Central memory CD8-positive, alpha-beta T cell (primary cell): ENCODE measurements at regions not wholly inside any gene's neighbourhood (a gene's known extent, or its start where the extent isn't known, plus 50 kb on each side); places are given as distances from the start of the nearest gene placed in this dataset.

Experiments
- ATAC-seq: fragments of 150-1000 bp; cut with Tn5 transposase; replicated peaks from 2 replicates; pipeline ENCODE4 v1.10.0; 2022; ENCODE audit warnings: mild to moderate bottlenecking, moderate FRiP score, moderate number of reproducible peaks; ENCODE audit not compliant: poor library complexity, severe bottlenecking; ENCODE audit errors: extremely low read depth
- DNase-seq, 2 donors: peaks; one replicate each; pipeline ENCODE4 v3.0.0; 2021; ENCODE audit warnings: low spot score in 2 of 2
- H3K27ac Mint-ChIP-seq: one replicate; pipeline ENCODE4 v1.8.0; 2022; ENCODE audit warnings: low read depth, mild to moderate bottlenecking, moderate library complexity, mixed read lengths
- H3K27me3 Mint-ChIP-seq: one replicate; pipeline ENCODE4 v1.8.0; 2022; ENCODE audit warnings: mixed read lengths
- H3K36me3 Mint-ChIP-seq: one replicate; pipeline ENCODE4 v1.8.0; 2022; ENCODE audit warnings: mild to moderate bottlenecking, moderate library complexity, mixed read lengths; ENCODE audit not compliant: insufficient read depth
- H3K4me1 Mint-ChIP-seq: one replicate; pipeline ENCODE4 v1.8.0; 2022; ENCODE audit warnings: mixed read lengths
- H3K4me3 Mint-ChIP-seq: one replicate; pipeline ENCODE4 v1.8.0; 2022; ENCODE audit warnings: mild to moderate bottlenecking, moderate library complexity, mixed read lengths
- H3K9me3 Mint-ChIP-seq: one replicate; pipeline ENCODE4 v1.8.0; 2022; ENCODE audit warnings: mixed read lengths

DNA sequence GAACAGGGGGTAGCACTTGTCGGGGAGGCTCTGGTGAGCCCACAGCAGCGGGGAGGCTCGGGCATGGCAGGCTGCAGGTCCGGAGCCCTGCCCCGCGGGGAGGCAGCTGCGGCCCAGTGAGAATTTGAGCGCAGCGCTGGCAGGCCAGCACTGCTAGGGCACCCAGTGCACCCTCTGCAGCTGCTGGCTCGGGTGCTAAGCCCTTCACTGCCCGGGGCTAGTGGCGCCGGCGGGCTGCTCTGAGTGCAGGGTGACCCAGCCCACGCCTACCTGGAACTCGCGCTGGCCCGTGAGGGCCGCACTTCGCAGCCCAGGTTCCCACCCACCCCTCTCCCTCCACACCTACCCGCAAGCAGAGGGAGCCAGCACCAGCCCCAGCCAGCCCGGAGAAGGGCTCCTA, 151.0 kb downstream of the NXNL2 start:
- no peaks in the 10 kb centered on the region for H3K9me3 Mint-ChIP-seq
- H3K4me3 Mint-ChIP-seq, result no peak overlapping the region
- no peaks in the 10 kb centered on the region for H3K4me1 Mint-ChIP-seq
- ATAC-seq (no peak), DNase-seq (no peak)
- H3K27me3 Mint-ChIP-seq, result no peaks in the 10 kb centered on the region
- no peaks in the 10 kb centered on the region for H3K36me3 Mint-ChIP-seq
- H3K27ac Mint-ChIP-seq, result no peak overlapping the region

DNA sequence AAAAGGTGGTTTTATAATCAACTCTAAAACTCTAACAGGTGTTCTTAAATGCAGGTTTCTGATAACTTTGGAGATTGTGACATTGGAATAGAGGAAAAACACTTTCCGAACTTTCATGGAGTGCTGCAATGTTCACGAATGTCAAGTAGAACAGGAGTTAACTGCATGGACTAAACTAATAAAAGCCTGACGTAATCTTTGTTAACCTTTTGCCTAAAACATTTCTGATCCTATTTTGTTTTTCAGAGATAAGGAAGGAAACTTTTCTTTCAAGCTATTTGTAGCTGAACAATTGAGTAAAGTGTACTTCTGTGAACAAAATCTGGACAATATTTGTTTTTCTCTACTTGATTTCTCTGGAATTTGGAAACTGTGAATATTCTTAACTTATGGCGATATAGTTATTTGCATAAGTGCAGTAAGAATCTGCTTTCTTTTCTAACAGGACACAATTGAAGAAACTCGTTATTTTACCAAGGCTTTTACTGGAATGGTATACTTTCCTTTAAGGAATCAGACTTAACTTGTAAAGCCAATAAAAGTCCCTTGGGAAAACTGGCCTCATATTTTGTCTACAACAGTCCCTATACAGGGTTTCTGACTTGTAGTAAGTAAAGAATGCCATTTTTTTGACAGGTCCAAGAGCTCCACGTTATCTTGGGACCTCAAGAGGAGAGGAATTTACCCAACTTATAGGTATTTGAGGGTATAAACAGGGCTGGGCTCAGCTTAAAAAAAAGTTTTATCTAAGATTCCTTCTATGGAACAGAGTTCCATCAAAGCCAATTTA, 154.7 kb downstream of the NXNL2 start:
- ATAC-seq, result no peak
- Mint-ChIP-seq H3K4me1 (no peaks in the 10 kb centered on the region), H3K27me3 (peaks cover 15% of the 10 kb centered on the region)

DNA sequence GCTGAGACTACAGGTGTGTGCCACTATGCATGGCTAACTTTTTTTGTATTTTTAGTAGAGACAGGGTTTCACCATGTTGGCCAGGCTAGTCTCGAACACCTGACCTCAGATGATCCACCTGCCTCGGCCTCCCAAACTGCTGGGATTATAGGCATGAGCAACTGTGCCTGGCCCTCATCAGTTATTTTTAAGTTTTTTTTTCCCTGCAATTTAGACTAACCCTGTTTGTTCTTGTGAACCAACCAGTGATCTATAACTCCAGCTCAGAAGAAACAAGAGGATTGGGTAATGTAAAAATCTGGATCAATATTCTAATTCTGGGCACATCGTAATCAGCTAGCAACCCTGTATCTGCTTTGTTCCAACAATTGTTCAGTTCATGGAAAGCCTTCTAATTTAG, 155.7 kb downstream of the NXNL2 start:
- Mint-ChIP-seq H3K4me1 (no peaks in the 10 kb centered on the region), H3K27me3 (peaks cover 20% of the 10 kb centered on the region), H3K27ac (no peak overlapping the region), H3K36me3 (no peaks in the 10 kb centered on the region), H3K4me3 (no peak overlapping the region), H3K9me3 (no peaks in the 10 kb centered on the region)
- DNase-seq (no peak), ATAC-seq (no peak)

More for the DNA sequence above, 154.7 kb downstream of the NXNL2 start:
- no peak overlapping the region for H3K27ac Mint-ChIP-seq
- DNase-seq, result no peak
- H3K36me3 Mint-ChIP-seq, result no peaks in the 10 kb centered on the region
- H3K4me3 Mint-ChIP-seq, result no peak overlapping the region
- no peaks in the 10 kb centered on the region for H3K9me3 Mint-ChIP-seq

DNA sequence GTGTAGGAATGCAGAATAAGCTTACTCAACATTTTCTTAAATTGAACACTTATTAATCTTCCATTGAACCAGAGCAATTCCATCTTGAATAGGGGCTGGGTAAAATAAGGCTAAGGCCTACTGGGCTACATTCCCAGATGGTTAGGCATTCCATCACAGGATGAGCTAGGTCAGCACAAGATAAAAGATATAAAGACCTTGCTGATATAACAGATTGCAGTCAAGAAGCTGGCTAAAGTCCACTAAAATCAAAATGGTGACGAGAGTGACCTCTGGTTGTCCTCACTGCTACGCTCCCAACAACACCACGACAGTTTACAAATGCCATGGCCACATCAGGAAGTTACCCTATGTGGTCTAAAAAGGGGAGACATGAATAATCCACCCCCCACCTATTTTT, 156.1 kb downstream of the NXNL2 start:
- Mint-ChIP-seq H3K27me3 (peaks cover 20% of the 10 kb centered on the region), H3K4me1 (no peaks in the 10 kb centered on the region), H3K4me3 (no peak overlapping the region), H3K9me3 (no peaks in the 10 kb centered on the region), H3K27ac (no peak overlapping the region), H3K36me3 (no peaks in the 10 kb centered on the region)
- no peak for ATAC-seq
- DNase-seq, result no peak

DNA sequence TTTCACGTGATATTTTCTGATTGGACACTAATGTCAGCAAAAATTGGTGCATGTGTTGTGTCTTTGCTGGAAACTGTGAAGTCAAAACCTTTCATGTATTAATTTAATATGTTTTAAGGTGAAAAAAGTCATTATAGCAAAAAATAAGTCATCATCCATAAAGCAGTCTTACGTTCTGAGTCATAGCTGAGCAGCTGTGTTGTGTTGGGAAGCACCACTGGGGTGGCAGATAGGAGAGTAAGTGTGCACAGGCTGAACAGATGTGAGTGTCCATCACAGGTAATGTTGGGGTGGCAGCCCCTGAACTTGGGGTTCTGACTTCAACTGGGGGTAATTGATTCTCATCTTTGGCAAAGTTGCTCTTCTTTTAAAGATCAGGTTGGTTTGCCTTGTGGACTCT, 156.8 kb downstream of the NXNL2 start:
- DNase-seq (no peak), ATAC-seq (no peak)
- Mint-ChIP-seq H3K36me3 (no peaks in the 10 kb centered on the region), H3K4me1 (no peaks in the 10 kb centered on the region), H3K27ac (no peak overlapping the region), H3K4me3 (no peak overlapping the region), H3K27me3 (peaks cover 22% of the 10 kb centered on the region), H3K9me3 (no peaks in the 10 kb centered on the region)

DNA sequence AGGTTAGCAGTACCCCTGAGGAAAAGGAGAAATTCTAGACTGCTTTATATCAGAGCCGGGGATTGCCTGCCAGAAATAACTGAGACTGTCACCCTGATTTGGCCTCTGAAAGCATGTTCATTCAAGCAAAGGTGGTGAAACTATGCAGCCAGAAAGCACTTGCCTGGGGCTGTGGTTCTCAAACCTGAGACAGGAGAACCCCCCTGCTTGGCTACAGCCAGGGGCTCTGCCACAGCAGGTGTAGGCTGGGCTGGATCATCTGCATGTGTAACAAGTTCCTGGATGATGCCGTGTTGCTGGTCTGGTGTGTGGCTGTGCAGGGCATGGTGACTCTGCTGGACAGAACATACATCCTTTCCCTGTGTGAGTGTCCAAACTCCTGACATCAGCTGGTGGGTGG, 157.8 kb downstream of the NXNL2 start:
- Mint-ChIP-seq H3K9me3 (no peaks in the 10 kb centered on the region), H3K36me3 (no peaks in the 10 kb centered on the region), H3K4me3 (no peak overlapping the region), H3K4me1 (no peaks in the 10 kb centered on the region), H3K27ac (no peak overlapping the region), H3K27me3 (peaks cover 32% of the 10 kb centered on the region)
- DNase-seq (no peak), ATAC-seq (no peak)

DNA sequence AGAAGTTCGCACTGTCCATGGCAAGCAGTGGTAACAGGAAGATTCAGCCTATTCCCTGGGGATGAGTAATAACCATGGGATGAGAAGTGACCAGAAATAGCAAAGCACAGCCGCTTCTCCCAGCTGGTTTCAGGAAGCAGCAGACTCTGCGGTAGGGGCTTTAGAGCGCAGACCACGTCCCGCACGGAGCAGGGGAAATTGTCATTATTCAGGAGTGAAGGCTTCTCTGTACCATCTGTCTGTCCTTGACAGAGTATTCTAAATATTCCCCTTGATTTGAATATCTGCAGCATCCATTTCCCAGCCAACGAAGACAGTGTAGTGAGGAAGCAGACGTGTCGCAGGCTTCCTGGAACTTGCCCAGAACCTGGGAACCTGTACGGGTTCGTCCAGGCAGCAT, 159.6 kb downstream of the NXNL2 start:
- Mint-ChIP-seq H3K36me3 (no peaks in the 10 kb centered on the region), H3K9me3 (no peaks in the 10 kb centered on the region), H3K27ac (no peak overlapping the region), H3K27me3 (peaks cover 49% of the 10 kb centered on the region), H3K4me1 (no peaks in the 10 kb centered on the region), H3K4me3 (no peak overlapping the region)
- ATAC-seq (no peak), DNase-seq (no peak)

DNA sequence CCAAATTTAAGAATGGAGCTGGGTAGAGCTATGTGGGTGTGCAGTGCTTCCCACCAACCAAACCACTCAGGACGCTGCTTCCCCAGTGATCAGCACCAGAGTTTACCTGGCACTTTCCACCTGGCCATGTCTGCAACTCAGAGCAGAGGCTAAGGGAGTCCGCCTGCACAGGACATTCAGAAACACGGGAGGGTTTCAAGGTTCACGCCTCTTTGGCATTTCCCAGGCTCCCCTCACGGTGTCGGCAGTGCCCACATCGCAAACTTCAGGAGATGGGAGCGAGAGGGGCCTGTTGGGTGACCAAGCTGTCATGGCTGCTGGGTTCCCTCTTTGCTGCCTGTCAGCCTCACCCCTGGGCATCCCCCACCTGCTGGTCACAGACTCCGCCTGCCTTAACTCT, 161.5 kb downstream of the NXNL2 start:
- DNase-seq (no peak), ATAC-seq (no peak)
- Mint-ChIP-seq H3K4me3 (no peak overlapping the region), H3K36me3 (no peaks in the 10 kb centered on the region), H3K27me3 (peaks cover 51% of the 10 kb centered on the region), H3K4me1 (no peaks in the 10 kb centered on the region), H3K27ac (no peak overlapping the region), H3K9me3 (no peaks in the 10 kb centered on the region)

DNA sequence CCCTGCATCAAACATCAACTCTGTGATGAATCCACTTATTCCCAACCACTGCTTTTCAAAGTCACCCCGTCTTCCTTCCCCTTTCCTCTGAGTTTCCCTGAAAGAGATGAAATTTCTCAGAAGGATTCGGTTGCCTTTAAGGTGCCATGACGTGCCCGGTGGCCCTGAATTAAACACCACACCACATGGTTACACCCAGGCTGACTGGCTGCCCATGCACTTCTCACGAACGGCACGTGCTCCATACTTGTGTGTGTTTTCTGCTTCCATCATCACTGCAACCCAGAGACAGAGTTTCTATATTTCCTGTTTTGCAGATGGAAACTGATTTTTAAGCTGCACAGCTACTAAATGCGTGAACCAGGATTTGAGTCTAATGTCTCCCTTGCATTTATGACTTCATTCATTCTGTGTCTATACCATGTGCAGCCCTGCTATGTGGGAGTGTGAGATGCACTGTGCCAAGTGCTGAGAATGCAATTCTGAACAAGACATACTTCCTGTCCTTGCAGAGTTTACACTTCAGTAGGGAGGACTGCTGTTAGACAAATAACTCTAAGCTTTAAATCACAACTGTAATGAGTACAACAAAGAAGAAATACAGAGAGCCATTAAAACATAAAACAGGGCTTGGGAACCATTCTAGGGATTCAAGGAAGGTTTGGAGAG, 162.9 kb downstream of the NXNL2 start:
- Mint-ChIP-seq H3K27ac (no peak overlapping the region), H3K9me3 (no peaks in the 10 kb centered on the region), H3K4me3 (no peak overlapping the region), H3K27me3 (peaks cover 51% of the 10 kb centered on the region), H3K36me3 (no peaks in the 10 kb centered on the region), H3K4me1 (no peaks in the 10 kb centered on the region)
- no peak for ATAC-seq
- DNase-seq, result no peak

DNA sequence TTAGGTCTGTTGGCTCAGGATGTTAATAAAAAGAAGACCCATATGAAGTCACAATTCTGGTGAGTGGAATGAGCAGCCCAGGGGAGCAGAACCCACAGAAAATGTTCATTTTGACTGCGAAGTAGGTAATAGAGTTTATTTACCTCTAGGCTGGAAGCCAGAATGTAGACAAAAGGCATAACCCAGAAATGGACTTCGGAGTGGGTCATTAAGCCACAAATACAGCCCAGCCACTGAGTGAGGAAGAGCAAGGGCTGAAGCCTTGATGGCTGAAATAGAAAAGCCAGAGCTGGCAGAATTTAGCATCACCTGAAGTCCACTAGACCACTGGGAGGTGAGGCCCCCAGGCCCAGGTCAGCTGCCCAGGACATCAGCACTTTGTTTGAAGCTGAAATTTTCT, 168.0 kb downstream of the NXNL2 start:
- no peak overlapping the region for H3K27ac Mint-ChIP-seq
- no peaks in the 10 kb centered on the region for H3K4me1 Mint-ChIP-seq

DNA sequence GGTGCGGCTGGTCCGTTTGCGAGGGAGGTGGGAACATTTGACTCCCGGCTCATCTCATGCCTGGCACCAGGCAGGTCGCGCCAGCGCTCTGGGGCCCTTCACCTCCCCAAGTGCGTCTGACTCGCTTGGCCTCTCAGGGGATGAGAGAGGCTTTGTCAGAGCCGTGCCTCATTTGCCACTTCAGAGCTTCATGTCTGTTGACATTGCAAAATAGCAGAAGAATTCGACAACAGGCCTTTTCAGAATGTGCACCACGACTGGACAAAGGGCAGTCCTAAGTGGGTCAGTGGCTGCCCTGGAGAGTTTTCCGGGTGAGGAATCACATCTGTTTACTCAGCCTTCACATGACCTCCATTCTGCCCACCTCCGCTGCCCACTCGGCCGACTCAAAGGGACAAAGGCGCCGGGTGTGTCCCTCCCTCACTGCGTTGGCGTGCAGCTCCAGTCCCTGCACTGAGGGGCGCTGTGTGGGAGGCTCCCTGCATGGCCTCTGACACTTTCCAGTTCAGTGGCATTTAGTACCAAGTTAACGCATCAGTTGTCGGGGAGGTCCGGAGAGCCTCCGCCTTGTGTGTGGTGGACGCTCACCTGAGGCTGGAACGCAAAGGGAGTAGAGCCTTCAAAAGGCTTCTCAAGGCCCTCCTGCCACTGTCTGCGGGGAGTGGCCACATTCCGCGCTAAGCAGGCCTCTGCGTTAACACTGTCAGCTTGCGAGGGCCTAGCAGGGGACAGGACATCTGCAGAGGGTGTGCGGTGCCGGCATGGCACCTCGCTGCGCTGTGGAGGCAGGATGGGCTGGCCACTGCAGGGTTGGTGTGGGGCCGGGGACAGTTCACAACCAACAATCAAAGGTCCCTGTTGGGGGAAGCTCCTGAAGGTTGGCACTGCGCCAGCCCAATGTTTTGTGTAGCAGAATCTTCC, 171.5 kb downstream of the NXNL2 start:
- DNase-seq, result no peak
- Mint-ChIP-seq H3K4me3 (no peak overlapping the region), H3K27me3 (no peaks in the 10 kb centered on the region), H3K4me1 (no peaks in the 10 kb centered on the region), H3K27ac (no peak overlapping the region), H3K36me3 (no peaks in the 10 kb centered on the region), H3K9me3 (no peaks in the 10 kb centered on the region)
- ATAC-seq, result no peak

More for the DNA sequence above, 168.0 kb downstream of the NXNL2 start:
- Mint-ChIP-seq H3K36me3 (no peaks in the 10 kb centered on the region), H3K9me3 (no peaks in the 10 kb centered on the region), H3K4me3 (no peak overlapping the region), H3K27me3 (peaks cover 18% of the 10 kb centered on the region)
- ATAC-seq, result no peak
- DNase-seq, result no peak

DNA sequence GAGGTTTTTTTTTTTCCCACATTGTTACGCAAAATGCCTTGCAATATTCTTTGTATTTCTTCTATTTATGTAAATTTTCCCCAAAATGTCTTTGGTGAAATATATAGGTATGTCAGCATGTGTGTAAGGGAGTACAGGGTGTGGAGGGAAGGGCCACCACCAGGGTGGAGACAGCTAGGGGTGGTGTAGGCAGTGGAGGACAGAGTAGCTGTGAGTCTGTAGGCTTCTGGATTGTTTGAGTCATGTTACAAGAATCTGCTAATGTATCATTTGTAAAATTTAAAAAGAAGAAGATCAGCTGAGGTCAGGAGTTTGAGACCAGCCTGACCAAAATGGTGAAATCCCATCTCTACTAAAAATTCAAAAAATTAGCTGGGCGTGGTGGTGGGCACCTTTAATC, 175.5 kb downstream of the NXNL2 start:
- DNase-seq (no peak), ATAC-seq (no peak)
- Mint-ChIP-seq H3K9me3 (no peaks in the 10 kb centered on the region), H3K4me3 (no peak overlapping the region), H3K36me3 (no peaks in the 10 kb centered on the region), H3K4me1 (no peaks in the 10 kb centered on the region), H3K27me3 (peaks cover 9% of the 10 kb centered on the region), H3K27ac (no peak overlapping the region)
